Ectodermal cell (in vitro differentiated cells): ENCODE measurements at regions not wholly inside any gene's neighbourhood (a gene's known extent, or its start where the extent isn't known, plus 50 kb on each side); places are given as distances from the start of the nearest gene placed in this dataset.

Source experiments
- H3K27ac ChIP-seq: 2 replicates; pipeline ENCODE4 v1.7.0; 2013; ENCODE audit warnings: mild to moderate bottlenecking, low read depth, low read length; ENCODE audit not compliant: insufficient read depth, poor library complexity, severe bottlenecking
- H3K27me3 ChIP-seq: 2 replicates; pipeline ENCODE4 v1.7.0; 2013; ENCODE audit warnings: mild to moderate bottlenecking, low read length; ENCODE audit not compliant: insufficient read depth, control insufficient read depth, poor library complexity, severe bottlenecking
- H3K36me3 ChIP-seq: one replicate; pipeline ENCODE4 v1.7.0; 2013; ENCODE audit warnings: low read length; ENCODE audit not compliant: control insufficient read depth, insufficient read depth
- H3K4me1 ChIP-seq: one replicate; pipeline ENCODE4 v1.7.0; 2013; ENCODE audit warnings: low read length; ENCODE audit not compliant: control insufficient read depth, insufficient read depth
- H3K4me3 ChIP-seq: 2 replicates; pipeline ENCODE4 v1.7.0; 2013; ENCODE audit warnings: low read depth, low read length, control low read depth; ENCODE audit not compliant: insufficient read depth
- H3K9me3 ChIP-seq: 2 replicates; pipeline ENCODE4 v1.7.0; 2013; ENCODE audit warnings: mild to moderate bottlenecking, low read length, moderate library complexity; ENCODE audit not compliant: control insufficient read depth
- WGBS, 2 experiments: methylation state at CpG; one replicate each; pipeline ENCODE4 v1.1.7; 2013; ENCODE audit warnings: missing lambda C conversion rate in 2 of 2; 5-methylcytosine and 5-hydroxymethylcytosine counted together

DNA sequence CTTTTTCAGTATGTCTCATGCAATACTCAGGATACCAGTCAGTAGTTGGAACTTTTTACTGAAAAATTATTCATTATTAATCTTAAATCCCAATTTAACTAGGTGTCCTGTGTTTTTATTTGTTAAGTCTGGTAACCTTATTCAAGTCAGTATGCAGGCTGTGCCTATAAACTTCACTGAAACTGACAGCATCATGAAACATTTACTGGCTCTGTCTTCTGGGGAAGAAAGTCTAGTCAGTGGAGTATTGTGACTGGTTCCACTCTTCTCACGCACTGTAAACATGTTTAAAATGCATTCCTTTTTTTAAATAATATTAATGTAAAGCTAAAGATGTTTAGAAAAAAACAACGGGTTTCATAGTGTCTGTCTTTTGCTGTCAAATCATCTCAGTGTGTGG is 739.7 kb downstream of the LTN1 start:
- no peaks in the 10 kb centered on the region for H3K27me3 ChIP-seq
- H3K4me1 ChIP-seq, result no peaks in the 10 kb centered on the region
- no peak overlapping the region for H3K4me3 ChIP-seq
- H3K9me3 ChIP-seq, result no peaks in the 10 kb centered on the region
- WGBS, 2 experiments, result 88 to 94% methylated on average over 1 of the region's 2 CpGs
- no peaks in the 10 kb centered on the region for H3K36me3 ChIP-seq
- H3K27ac ChIP-seq, result no peak overlapping the region

GRCh38 chr21:28250946-28251345 is 741.7 kb downstream of the LTN1 start:
- H3K9me3 ChIP-seq, result no peaks in the 10 kb centered on the region
- no peak overlapping the region for H3K4me3 ChIP-seq
- 95% methylated on average over 4 of the region's 4 CpGs for WGBS, 2 experiments
- H3K4me1 ChIP-seq, result no peaks in the 10 kb centered on the region
- H3K27me3 ChIP-seq, result no peaks in the 10 kb centered on the region
- H3K36me3 ChIP-seq, result no peaks in the 10 kb centered on the region
- H3K27ac ChIP-seq, result no peak overlapping the region

- H3K4me3 ChIP-seq, result no peak overlapping the region
- no peaks in the 10 kb centered on the region for H3K4me1 ChIP-seq
- 95 to 97% methylated on average over 4 of the region's 4 CpGs for WGBS, 2 experiments
- no peak overlapping the region for H3K27ac ChIP-seq
- no peaks in the 10 kb centered on the region for H3K9me3 ChIP-seq
- no peaks in the 10 kb centered on the region for H3K27me3 ChIP-seq
- no peaks in the 10 kb centered on the region for H3K36me3 ChIP-seq
Observed at GRCh38 chr21:28247454-28248020, 745.1 kb downstream of the LTN1 start.

GRCh38 chr21:28240586-28240985 is 752.1 kb downstream of the LTN1 start:
- no peaks in the 10 kb centered on the region for H3K9me3 ChIP-seq
- no peak overlapping the region for H3K27ac ChIP-seq
- 91 to 97% methylated on average over 2 of the region's 2 CpGs for WGBS, 2 experiments
- H3K27me3 ChIP-seq, result no peaks in the 10 kb centered on the region
- no peaks in the 10 kb centered on the region for H3K36me3 ChIP-seq
- no peaks in the 10 kb centered on the region for H3K4me1 ChIP-seq
- no peak overlapping the region for H3K4me3 ChIP-seq

GRCh38 chr21:28239340-28239739 is 753.3 kb downstream of the LTN1 start:
- Histone ChIP-seq H3K9me3 (no peaks in the 10 kb centered on the region), H3K27me3 (no peaks in the 10 kb centered on the region), H3K4me1 (no peaks in the 10 kb centered on the region), H3K4me3 (no peak overlapping the region), H3K27ac (no peak overlapping the region), H3K36me3 (no peaks in the 10 kb centered on the region)
- WGBS, 2 experiments, result 83 to 88% methylated on average over 2 of the region's 2 CpGs

DNA sequence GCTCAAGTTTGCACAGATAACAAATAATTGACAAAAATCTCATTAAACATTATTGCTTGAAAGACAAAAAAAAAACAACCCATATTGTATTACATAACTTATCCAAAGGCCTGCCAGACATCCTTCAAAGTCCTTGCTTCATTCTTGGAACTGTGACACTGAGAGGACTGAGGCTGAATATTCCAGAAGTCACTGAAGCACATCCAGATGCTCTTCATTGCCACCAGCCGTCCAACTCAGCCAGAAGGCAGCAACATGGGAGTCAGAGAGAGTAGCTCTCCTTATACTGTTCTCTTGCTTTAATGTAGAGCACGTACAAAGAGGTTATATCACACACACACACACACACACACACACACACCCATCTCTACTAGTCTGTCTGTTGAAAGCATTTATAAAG is 755.0 kb downstream of the LTN1 start:
- Histone ChIP-seq H3K4me3 (no peak overlapping the region), H3K36me3 (no peaks in the 10 kb centered on the region), H3K27me3 (no peaks in the 10 kb centered on the region), H3K9me3 (no peaks in the 10 kb centered on the region), H3K27ac (no peak overlapping the region), H3K4me1 (no peaks in the 10 kb centered on the region)
- 92 to 95% methylated on average over 2 of the region's 2 CpGs for WGBS, 2 experiments

- 93 to 94% methylated on average over 1 to 3 of the region's 3 CpGs for WGBS, 2 experiments
- no peak overlapping the region for H3K4me3 ChIP-seq
- H3K9me3 ChIP-seq, result no peaks in the 10 kb centered on the region
- H3K27me3 ChIP-seq, result no peaks in the 10 kb centered on the region
- no peaks in the 10 kb centered on the region for H3K4me1 ChIP-seq
- no peak overlapping the region for H3K27ac ChIP-seq
- no peaks in the 10 kb centered on the region for H3K36me3 ChIP-seq
Observed at GRCh38 chr21:28235169-28235895, 757.3 kb downstream of the LTN1 start.

DNA sequence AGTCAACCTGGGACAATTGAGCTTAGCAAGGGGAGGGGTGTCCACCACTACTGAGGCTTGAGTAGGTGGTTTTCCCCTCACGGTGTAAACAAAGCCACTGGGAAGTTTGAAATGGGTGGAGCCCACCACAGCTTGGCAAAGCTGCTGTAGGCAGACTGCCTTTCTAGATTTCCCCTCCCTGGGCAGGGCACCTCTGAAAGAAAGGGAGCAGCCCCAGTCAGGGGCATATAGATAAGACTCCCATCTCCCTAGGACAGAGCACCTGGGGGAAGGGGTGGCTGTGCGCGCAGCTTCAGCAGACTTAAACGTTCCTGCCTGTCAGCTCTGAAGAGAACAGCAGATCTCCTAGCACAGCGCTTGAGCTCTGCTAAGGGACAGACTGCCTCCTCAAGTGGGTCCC is 758.4 kb downstream of the LTN1 start:
- no peaks in the 10 kb centered on the region for H3K36me3 ChIP-seq
- no peaks in the 10 kb centered on the region for H3K4me1 ChIP-seq
- H3K9me3 ChIP-seq, result no peaks in the 10 kb centered on the region
- no peak overlapping the region for H3K4me3 ChIP-seq
- WGBS, 2 experiments, result 93 to 96% methylated on average over 5 of the region's 5 CpGs
- H3K27ac ChIP-seq, result no peak overlapping the region
- no peaks in the 10 kb centered on the region for H3K27me3 ChIP-seq

DNA sequence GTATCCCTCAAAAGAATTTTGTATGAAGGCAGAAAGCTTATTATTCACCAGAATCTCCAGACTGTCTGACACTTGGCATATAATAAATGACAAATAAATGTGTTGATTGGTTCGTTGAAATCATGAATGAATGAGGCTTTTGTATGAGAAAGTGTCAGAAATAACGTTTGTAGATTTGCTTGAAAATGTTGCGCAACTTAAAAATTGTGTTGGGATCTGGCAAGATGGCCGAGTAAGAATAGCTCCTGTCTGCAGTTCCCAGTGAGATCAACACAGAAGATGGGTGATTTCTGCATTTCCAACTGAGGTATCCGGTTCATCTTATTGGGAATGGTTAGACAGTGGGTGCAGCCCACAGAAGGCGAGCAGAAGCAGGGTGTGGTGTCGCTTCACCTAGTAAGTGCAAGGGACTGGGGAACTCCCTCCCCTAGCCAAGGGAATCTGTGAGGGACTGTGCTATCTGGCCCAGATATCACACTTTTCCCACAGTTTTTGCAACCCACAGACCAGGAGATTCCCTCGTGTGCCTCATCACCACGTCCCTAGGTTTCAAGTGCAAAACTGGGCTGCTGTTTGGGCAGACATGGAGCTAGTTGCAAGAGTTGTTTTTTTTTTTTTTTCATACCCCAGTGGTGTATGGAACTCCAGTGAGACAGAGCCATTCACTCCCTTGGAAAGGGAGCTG is 759.0 kb downstream of the LTN1 start:
- Histone ChIP-seq H3K9me3 (no peaks in the 10 kb centered on the region), H3K27me3 (no peaks in the 10 kb centered on the region), H3K36me3 (no peaks in the 10 kb centered on the region), H3K4me3 (no peak overlapping the region), H3K27ac (no peak overlapping the region), H3K4me1 (no peaks in the 10 kb centered on the region)
- 96% methylated on average over 9 of the region's 9 CpGs for WGBS, 2 experiments

DNA sequence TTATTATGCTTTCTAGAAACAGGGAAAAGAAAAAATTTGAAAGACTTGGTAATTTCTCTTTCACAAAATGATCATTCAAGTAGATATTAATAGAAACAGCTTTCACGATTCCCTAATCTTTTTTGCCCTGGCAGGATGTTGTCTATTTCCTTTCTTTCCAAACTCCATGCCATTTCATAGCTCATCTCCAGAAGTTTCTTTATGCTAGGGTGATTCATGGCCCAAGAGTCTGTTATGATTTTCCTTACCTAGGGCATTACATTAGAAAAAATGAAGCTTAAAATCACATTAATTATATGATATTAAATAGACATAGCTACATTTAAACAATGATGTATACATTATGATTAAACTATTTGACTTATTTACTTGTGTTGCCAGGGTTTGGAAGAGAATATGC is 762.1 kb downstream of the LTN1 start:
- Histone ChIP-seq H3K27me3 (no peaks in the 10 kb centered on the region), H3K4me1 (no peaks in the 10 kb centered on the region), H3K9me3 (no peaks in the 10 kb centered on the region), H3K27ac (no peak overlapping the region), H3K36me3 (no peaks in the 10 kb centered on the region), H3K4me3 (no peak overlapping the region)
- WGBS, 2 experiments, result 94 to 100% methylated on average over 1 of the region's 1 CpG
